Heart right ventricle (tissue), 16 donors: ENCODE measurements at regions not wholly inside any gene's neighbourhood (a gene's known extent, or its start where the extent isn't known, plus 50 kb on each side); places are given as distances from the start of the nearest gene placed in this dataset.

Experiments
- ATAC-seq, 8 donors: fragments of 200-7000 bp; cut with Tn5 transposase; one replicate each; pipeline ENCODE4 v1.9.1; 2020; ENCODE audit warnings: mild to moderate bottlenecking in 8 of 8, moderate library complexity in 8 of 8, moderate number of reproducible peaks in 1 of 8
- DNase-seq, 2 donors: peaks; one replicate each; pipeline ENCODE4 v3.0.0-alpha.2; 2020
- H3K27ac ChIP-seq, 10 donors: fragments of 200-600 bp; sonication (generic) in 2 of 10; one replicate each; pipeline versions ENCODE4 v1.5.0 to v1.8.0; 2020 to 2022; ENCODE audit warnings: mild to moderate bottlenecking in 3 of 10
- H3K27me3 ChIP-seq, 7 donors: fragments of 200-600 bp; one replicate each; pipeline ENCODE4 v1.8.0; 2021 to 2022; ENCODE audit warnings: mild to moderate bottlenecking in 2 of 7
- H3K36me3 ChIP-seq, 9 donors: fragments of 200-600 bp; sonication (generic) in 1 of 9; one replicate each; pipeline versions ENCODE4 v1.5.0 to v1.8.0; 2020 to 2022; ENCODE audit warnings: mild to moderate bottlenecking in 2 of 9
- H3K4me1 ChIP-seq, 9 donors: fragments of 200-600 bp; sonication (generic) in 1 of 9; one replicate each; pipeline versions ENCODE4 v1.5.0 to v1.8.0; 2020 to 2022; ENCODE audit warnings: mild to moderate bottlenecking in 4 of 9
- H3K4me3 ChIP-seq, 10 donors: fragments of 200-600 bp; sonication (generic) in 2 of 10; one replicate each; pipeline versions ENCODE4 v1.5.0 to v1.8.0; 2020 to 2022; ENCODE audit warnings: mild to moderate bottlenecking in 7 of 10, moderate library complexity in 2 of 10
- H3K9me3 ChIP-seq, 11 donors: fragments of 200-600 bp in 10 of 11; sonication (generic) in 2 of 11; one replicate each; pipeline versions ENCODE4 v1.5.0 to v1.8.0; 2013 to 2022; ENCODE audit warnings: mild to moderate bottlenecking in 2 of 11, control low read depth in 1 of 11, moderate library complexity in 1 of 11
- CTCF ChIP-seq, 9 donors: fragments of 200-600 bp; sonication (generic) in 2 of 9; IDR thresholded peaks; one replicate each; pipeline versions ENCODE4 v1.5.0 to v1.8.0; 2021 to 2022; ENCODE audit warnings: antibody characterized with exemption in 9 of 9, mild to moderate bottlenecking in 5 of 9, moderate library complexity in 1 of 9
- WGBS, 2 donors: extraction: QIAGEN DNeasy Blood & Tissue Kit; methylation state at CpG; one replicate each; pipeline ENCODE4 v1.1.7; 2013; ENCODE audit warnings: inconsistent platforms in 1 of 2; 5-methylcytosine and 5-hydroxymethylcytosine counted together
- intact Hi-C, 10 donors: fragments of 100-400 bp; cut with DNase I; formaldehyde crosslinking; loops; one replicate each; pipeline versions ENCODE4 v1.11.1 to v1.14.2; 2022
- donor health status: Arrhythmogenic right ventricular cardiomyopathy.
- donor health status: ischemic (EF 13 %, LVEDD 7.1; RV severe dilation, severe dysfunction).
- donor health status: healthy with polysubstance abuse.
- donor health status: DM: no; HTN: yes; CAD: no.
- donor health status: DM: no; HTN: no; CAD: no.
- donor health status: ischemic (EF 25% LVEDD 6.9; RV normal size, moderate dysfunction).
- donor health status: ischemic (EF 25% LVEDD 5.7; RV mildly dilated, moderate dysfunction).
- donor health status: healthy.
- donor health status: DM: yes; HTN: yes; CAD: no.
- donor health status: Ischemic cardiomyopathy.
- donor health status: ischemic (EF 35%, LVEDD 5.7; RV mildly dilated, moderate dysfunction).
- donor health status: nonischemic (EF 11% LVEDD 7.7; RV severe dilation, severe dysfunction).
- donor health status: DM: yes; HTN: yes; CAD: no.
- donor health status: PGD.
- donor health status: ischemic (EF 29% LVEDD 5.4; RV normal size, mild dysfunction).
- donor health status: nonischemic (EF 23%, LVEDD 6.1; RV moderate dilation, normal function).

GRCh38 chr5:40292006-40292405 is 387.7 kb upstream of the PTGER4 start:
- intact Hi-C loops, result no loop called here
- Histone ChIP-seq H3K9me3 (no peaks in the 10 kb centered on the region), H3K4me1 (no peaks in the 10 kb centered on the region), H3K27ac (no peak overlapping the region), H3K27me3 (no peaks in the 10 kb centered on the region), H3K36me3 (no peaks in the 10 kb centered on the region), H3K4me3 (no peak overlapping the region)
- no peak for ATAC-seq
- TF ChIP-seq CTCF (IDR thresholded peaks at IDR 0.05), result no peak
- DNase-seq, result no peak
- 89% methylated on average over 3 of the region's 3 CpGs for WGBS, 2 donors

GRCh38 chr5:40291338-40291737 is 388.4 kb upstream of the PTGER4 start:
- Histone ChIP-seq H3K27ac (no peak overlapping the region), H3K36me3 (no peaks in the 10 kb centered on the region), H3K27me3 (no peaks in the 10 kb centered on the region), H3K4me3 (no peak overlapping the region), H3K9me3 (no peaks in the 10 kb centered on the region), H3K4me1 (no peaks in the 10 kb centered on the region)
- no peak for TF ChIP-seq CTCF (IDR thresholded peaks at IDR 0.05)
- DNase-seq, result no peak
- ATAC-seq, result no peak
- 80 to 82% methylated on average over 2 of the region's 2 CpGs for WGBS, 2 donors
- intact Hi-C loops, result no loop called here

DNA sequence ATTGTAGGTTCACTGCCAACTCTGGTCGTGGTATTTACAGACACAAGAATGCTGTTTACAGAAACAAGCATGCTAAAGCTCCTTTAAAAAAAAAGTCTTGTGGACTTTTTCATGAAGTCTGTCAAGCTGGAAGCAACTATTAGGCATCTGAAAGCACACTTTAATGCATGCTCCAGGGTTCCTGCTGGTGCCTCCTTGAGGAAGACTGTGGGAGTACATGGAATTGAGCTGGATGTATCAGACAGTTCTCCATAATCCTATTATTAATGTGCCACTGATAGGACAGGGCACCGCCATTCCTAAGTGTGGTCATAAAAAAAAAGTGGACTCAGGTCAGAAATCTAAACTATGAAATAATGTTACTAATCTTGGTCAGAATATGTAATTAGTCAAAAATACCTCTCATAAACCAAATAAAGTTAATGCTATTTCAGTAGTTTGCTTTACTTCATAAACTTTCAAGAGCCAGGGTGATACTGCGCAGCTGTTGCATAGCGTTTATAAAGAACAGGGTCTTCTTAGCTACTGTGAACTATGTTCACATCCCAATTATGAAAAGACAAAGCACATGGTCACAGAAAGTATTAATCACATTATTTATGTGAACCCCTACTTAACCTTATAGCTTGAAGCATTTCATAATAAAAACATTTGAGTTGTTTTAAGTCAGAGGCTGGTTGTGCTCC is 390.8 kb upstream of the PTGER4 start:
- 80 to 81% methylated on average over 4 of the region's 4 CpGs for WGBS, 2 donors
- Histone ChIP-seq H3K4me3 (no peak overlapping the region), H3K27ac (no peak overlapping the region), H3K9me3 (no peaks in the 10 kb centered on the region), H3K27me3 (no peaks in the 10 kb centered on the region), H3K36me3 (no peaks in the 10 kb centered on the region), H3K4me1 (no peaks in the 10 kb centered on the region)
- no peak for TF ChIP-seq CTCF (IDR thresholded peaks at IDR 0.05)
- intact Hi-C loops, result no loop called here
- no peak for ATAC-seq
- no peak for DNase-seq

DNA sequence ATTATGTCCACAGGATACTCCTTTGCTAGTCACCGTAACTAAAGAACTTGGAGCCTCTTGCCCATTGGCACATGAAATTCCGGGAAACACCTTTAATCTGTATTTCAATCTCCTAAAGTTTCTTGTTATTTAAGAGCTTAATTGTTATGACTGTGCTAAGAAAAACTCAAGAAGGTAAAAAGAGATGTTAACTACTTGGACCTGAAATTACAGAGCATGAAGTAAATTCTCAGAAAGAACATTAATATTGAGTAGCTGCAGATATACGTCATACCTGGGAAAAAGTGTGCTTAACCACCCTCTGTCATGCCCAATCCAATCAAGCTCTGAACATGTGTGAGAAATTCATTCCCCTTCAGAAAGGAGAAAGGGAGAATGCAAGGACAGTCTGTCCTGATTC is 394.9 kb upstream of the PTGER4 start:
- Histone ChIP-seq H3K4me3 (no peak overlapping the region), H3K27ac (no peak overlapping the region), H3K4me1 (no peaks in the 10 kb centered on the region), H3K27me3 (no peaks in the 10 kb centered on the region), H3K9me3 (no peaks in the 10 kb centered on the region), H3K36me3 (no peaks in the 10 kb centered on the region)
- intact Hi-C loops, result no loop called here
- DNase-seq (no peak), ATAC-seq (no peak)
- 68 to 87% methylated on average over 3 of the region's 3 CpGs for WGBS, 2 donors
- no peak for TF ChIP-seq CTCF (IDR thresholded peaks at IDR 0.05)
